CD4-positive, alpha-beta memory T cell (primary cell): ENCODE measurements at regions not wholly inside any gene's neighbourhood (a gene's known extent, or its start where the extent isn't known, plus 50 kb on each side); places are given as distances from the start of the nearest gene placed in this dataset.

ENCODE experiments used
- CTCF ChIA-PET: fragments of 350-600 bp; sonication (Branson Sonifier 250); formaldehyde crosslinking; loops from one replicate; lab custom pipeline; 2021; ENCODE audit warnings: inconsistent platforms; ENCODE audit not compliant: partially characterized antibody; lab: Charles Lee
- POLR2A ChIA-PET: fragments of 350-600 bp; sonication (Branson Sonifier 250); formaldehyde crosslinking; loops from one replicate; lab custom pipeline; 2021; ENCODE audit not compliant: partially characterized antibody; lab: Charles Lee
- DNase-seq, 5 donors: peaks; one replicate each; pipeline versions ENCODE4 v3.0.0 to v3.0.0-alpha.2; 2020 to 2022; ENCODE audit warnings: mixed read lengths in 1 of 5
- H3K27ac ChIP-seq: one replicate; pipeline ENCODE4 v1.7.0; 2013; ENCODE audit warnings: low read depth, low read length
- H3K27me3 ChIP-seq: 2 replicates; pipeline ENCODE4 v1.7.0; 2013; ENCODE audit warnings: mild to moderate bottlenecking, low read length, moderate library complexity; ENCODE audit not compliant: insufficient read depth
- H3K36me3 ChIP-seq: 2 replicates; pipeline ENCODE4 v1.7.0; 2013; ENCODE audit warnings: mild to moderate bottlenecking, low read length, moderate library complexity; ENCODE audit not compliant: insufficient read depth
- H3K4me1 ChIP-seq: 2 replicates; pipeline ENCODE4 v1.7.0; 2013; ENCODE audit warnings: mild to moderate bottlenecking, low read length, moderate library complexity; ENCODE audit not compliant: insufficient read depth
- H3K4me3 ChIP-seq, 2 donors: one replicate each; pipeline ENCODE4 v1.7.0; 2013; ENCODE audit warnings: low read length in 2 of 2, mild to moderate bottlenecking in 1 of 2
- H3K9me3 ChIP-seq, 2 donors: one replicate each; pipeline ENCODE4 v1.7.0; 2013; ENCODE audit warnings: low read length in 2 of 2, control low read depth in 1 of 2; ENCODE audit not compliant: control insufficient read depth in 1 of 2
- H3K27ac Mint-ChIP-seq, 7 donors: one replicate each; pipeline ENCODE4 v1.8.0; 2020 to 2021; ENCODE audit warnings: mixed read lengths in 7 of 7, mild to moderate bottlenecking in 6 of 7, inconsistent platforms in 3 of 7, moderate library complexity in 3 of 7
- H3K27me3 Mint-ChIP-seq, 2 donors: one replicate each; pipeline ENCODE4 v1.8.0; 2020 to 2021; ENCODE audit warnings: mixed read lengths in 2 of 2
- H3K36me3 Mint-ChIP-seq, 2 donors: one replicate each; pipeline ENCODE4 v1.8.0; 2020 to 2021; ENCODE audit warnings: mixed read lengths in 2 of 2, inconsistent platforms in 1 of 2, mild to moderate bottlenecking in 1 of 2
- H3K4me1 Mint-ChIP-seq, 4 donors: one replicate each; pipeline ENCODE4 v1.8.0; 2020 to 2021; ENCODE audit warnings: mixed read lengths in 4 of 4, mild to moderate bottlenecking in 1 of 4
- H3K4me3 Mint-ChIP-seq, 8 donors: one replicate each; pipeline ENCODE4 v1.8.0; 2020 to 2021; ENCODE audit warnings: mixed read lengths in 8 of 8, mild to moderate bottlenecking in 7 of 8, moderate library complexity in 6 of 8, inconsistent platforms in 3 of 8
- H3K9me3 Mint-ChIP-seq, 8 donors: one replicate each; pipeline ENCODE4 v1.8.0; 2020 to 2021; ENCODE audit warnings: mixed read lengths in 8 of 8, mild to moderate bottlenecking in 5 of 8, inconsistent platforms in 3 of 8, moderate library complexity in 1 of 8
- intact Hi-C: fragments of 100-400 bp; cut with micrococcal nuclease; formaldehyde crosslinking; loops from one replicate; pipeline ENCODE4 v1.15.1; 2023

- Mint-ChIP-seq H3K27me3 (no peaks in the 10 kb centered on the region), H3K36me3 (no peaks in the 10 kb centered on the region), H3K4me3 (no peak overlapping the region), H3K27ac (no peak overlapping the region), H3K4me1 (no peaks in the 10 kb centered on the region), H3K9me3 (peaks cover 0 to 16% (median 6%) of the 10 kb centered on the region in 8 donors)
- Histone ChIP-seq H3K36me3 (no peaks in the 10 kb centered on the region), H3K27ac (no peak overlapping the region), H3K4me3 (no peak overlapping the region), H3K4me1 (no peaks in the 10 kb centered on the region), H3K27me3 (no peaks in the 10 kb centered on the region), H3K9me3 (no peaks in the 10 kb centered on the region)
- POLR2A ChIA-PET, result no interaction called here
- CTCF ChIA-PET, result no interaction called here
- intact Hi-C loops, result no loop called here
- no peak for DNase-seq
These were observed 89.7 kb upstream of the IRX2 start for GRCh38 chr5:2841208-2841607.

DNA sequence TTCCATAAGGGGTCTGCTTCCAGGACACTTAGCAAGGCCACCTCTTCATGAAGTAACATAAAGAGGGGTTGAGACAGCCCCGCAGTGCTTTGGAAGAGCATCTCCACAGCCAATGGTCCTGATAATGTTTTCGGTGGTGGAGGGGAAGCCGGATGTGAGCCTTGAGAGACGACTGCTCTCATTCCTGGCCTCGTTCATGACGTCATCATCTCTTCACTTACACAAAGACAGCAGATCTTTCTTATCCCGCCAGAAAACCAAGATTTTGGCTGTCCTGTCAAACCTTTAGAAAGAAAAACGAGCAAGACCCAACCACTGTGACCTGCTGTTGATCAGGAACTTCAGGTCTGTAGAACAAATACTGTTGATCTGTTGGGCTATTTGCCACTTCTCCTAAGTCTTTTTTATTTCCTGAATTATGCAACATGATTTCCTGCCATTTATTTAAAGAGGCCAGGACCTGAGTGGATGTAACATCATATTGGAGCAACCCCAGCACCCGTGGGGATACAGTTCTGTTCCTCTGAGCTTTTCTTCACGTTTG lies 89.0 kb upstream of the IRX2 start:
- ChIA-PET POLR2A (no interaction called here), CTCF (no interaction called here)
- Mint-ChIP-seq H3K36me3 (no peaks in the 10 kb centered on the region), H3K27me3 (no peaks in the 10 kb centered on the region), H3K4me1 (no peaks in the 10 kb centered on the region), H3K9me3 (peaks cover 0 to 16% (median 6%) of the 10 kb centered on the region in 8 donors), H3K27ac (no peak overlapping the region), H3K4me3 (no peak overlapping the region)
- Histone ChIP-seq H3K27me3 (no peaks in the 10 kb centered on the region), H3K9me3 (no peaks in the 10 kb centered on the region), H3K36me3 (no peaks in the 10 kb centered on the region), H3K27ac (no peak overlapping the region), H3K4me3 (no peak overlapping the region), H3K4me1 (no peaks in the 10 kb centered on the region)
- DNase-seq, result no peak
- intact Hi-C loops, result no loop called here

DNA sequence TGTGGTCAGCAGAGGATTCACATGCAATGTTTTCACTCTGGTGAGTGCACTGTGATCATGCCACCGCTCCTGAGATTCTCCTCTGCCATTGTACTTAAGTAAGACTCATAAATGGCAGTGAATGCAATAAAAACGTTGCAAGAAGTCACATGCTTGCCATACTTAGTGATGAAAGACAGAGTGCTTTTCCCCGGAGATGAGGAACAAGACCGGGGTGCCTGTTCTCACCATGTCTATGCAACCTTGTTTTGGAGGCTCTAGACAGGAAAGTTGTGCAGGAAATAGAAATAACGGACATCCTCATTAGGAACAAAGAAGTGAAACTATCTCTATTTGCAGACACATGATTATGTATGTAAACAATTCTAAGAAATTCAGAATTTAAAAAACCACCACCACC lies 84.7 kb upstream of the IRX2 start:
- peaks cover 0 to 16% (median 5%) of the 10 kb centered on the region in 8 donors for H3K9me3 Mint-ChIP-seq
- Histone ChIP-seq H3K4me3 (no peak overlapping the region), H3K4me1 (no peaks in the 10 kb centered on the region), H3K36me3 (no peaks in the 10 kb centered on the region), H3K9me3 (no peaks in the 10 kb centered on the region), H3K27ac (no peak overlapping the region), H3K27me3 (no peaks in the 10 kb centered on the region)
- ChIA-PET CTCF (no interaction called here), POLR2A (no interaction called here)
- H3K4me3 Mint-ChIP-seq, result no peak overlapping the region
- intact Hi-C loops, result no loop called here
- no peaks in the 10 kb centered on the region for H3K4me1 Mint-ChIP-seq
- H3K36me3 Mint-ChIP-seq, result no peaks in the 10 kb centered on the region
- H3K27ac Mint-ChIP-seq, result no peak overlapping the region
- no peak for DNase-seq
- H3K27me3 Mint-ChIP-seq, result no peaks in the 10 kb centered on the region

DNA sequence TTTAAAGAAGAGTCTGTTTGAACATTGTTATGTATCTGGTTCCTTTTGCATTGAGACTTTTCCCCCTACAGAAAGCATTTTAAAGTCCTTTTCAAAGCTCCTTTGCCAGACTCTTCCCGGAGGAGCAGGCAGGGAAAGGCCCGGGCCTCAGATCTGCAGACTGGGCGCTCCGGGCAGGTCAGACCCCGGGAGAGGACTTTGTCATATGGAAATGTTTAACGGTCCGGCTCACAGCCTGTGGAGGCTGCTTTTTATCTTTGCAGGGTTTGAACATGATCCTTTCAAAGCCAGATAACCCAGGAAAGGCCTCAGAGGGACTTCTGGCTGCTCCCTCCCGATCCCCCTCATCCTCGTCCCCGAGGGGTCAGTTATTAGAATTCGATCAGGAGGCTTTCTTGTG lies 82.1 kb upstream of the IRX2 start:
- intact Hi-C loops, result no loop called here
- no peaks in the 10 kb centered on the region for H3K36me3 Mint-ChIP-seq
- H3K27ac Mint-ChIP-seq, result no peak overlapping the region
- ChIA-PET CTCF (no interaction called here), POLR2A (no interaction called here)
- no peak overlapping the region for H3K4me3 Mint-ChIP-seq
- H3K27ac ChIP-seq, result no peak overlapping the region
- H3K9me3 ChIP-seq, result no peaks in the 10 kb centered on the region
- H3K27me3 Mint-ChIP-seq, result no peaks in the 10 kb centered on the region
- no peaks in the 10 kb centered on the region for H3K4me1 Mint-ChIP-seq
- peaks cover 2 to 9% (median 5%) of the 10 kb centered on the region in 8 donors for H3K9me3 Mint-ChIP-seq
- H3K27me3 ChIP-seq, result no peaks in the 10 kb centered on the region
- H3K4me3 ChIP-seq, result no peak overlapping the region
- DNase-seq, result no peak
- no peaks in the 10 kb centered on the region for H3K4me1 ChIP-seq
- H3K36me3 ChIP-seq, result no peaks in the 10 kb centered on the region

- Mint-ChIP-seq H3K4me1 (no peaks in the 10 kb centered on the region), H3K36me3 (no peaks in the 10 kb centered on the region), H3K4me3 (no peak overlapping the region), H3K9me3 (peaks cover 0 to 6% (median under 1%) of the 10 kb centered on the region in 8 donors), H3K27me3 (no peaks in the 10 kb centered on the region), H3K27ac (no peak overlapping the region)
- POLR2A ChIA-PET, result no interaction called here
- intact Hi-C loops, result no loop called here
- H3K36me3 ChIP-seq, result no peaks in the 10 kb centered on the region
- no peak overlapping the region for H3K27ac ChIP-seq
- no peaks in the 10 kb centered on the region for H3K27me3 ChIP-seq
- no peak for DNase-seq
- no peaks in the 10 kb centered on the region for H3K9me3 ChIP-seq
- CTCF ChIA-PET, result no interaction called here
- no peak overlapping the region for H3K4me3 ChIP-seq
- no peaks in the 10 kb centered on the region for H3K4me1 ChIP-seq
These were observed 80.9 kb upstream of the IRX2 start for GRCh38 chr5:2832394-2832793.

DNA sequence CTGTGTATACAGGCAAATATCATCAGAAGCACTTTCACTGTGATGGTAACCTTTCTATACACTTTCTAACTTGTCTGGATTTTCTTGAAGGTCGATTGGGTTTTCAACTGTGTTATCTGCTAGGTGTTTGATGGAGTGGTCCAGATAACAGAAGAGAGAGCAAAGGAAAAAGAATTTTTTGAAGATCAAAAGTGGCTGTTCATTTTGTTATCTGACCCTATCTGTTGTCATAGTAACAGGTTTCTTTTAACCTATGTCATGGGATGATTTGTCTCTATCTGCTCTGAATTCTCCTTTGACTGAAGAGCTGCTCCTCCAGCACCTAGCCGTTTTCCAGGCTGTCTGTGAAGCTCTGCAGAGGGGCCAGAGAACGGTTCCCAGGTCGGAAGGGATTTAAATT lies 77.8 kb upstream of the IRX2 start:
- DNase-seq, result no peak
- H3K27ac ChIP-seq, result no peak overlapping the region
- no peaks in the 10 kb centered on the region for H3K4me1 Mint-ChIP-seq
- H3K27me3 Mint-ChIP-seq, result peaks cover 0 to 2% of the 10 kb centered on the region in 2 donors
- H3K27me3 ChIP-seq, result no peaks in the 10 kb centered on the region
- peaks cover 0 to 19% (median 5%) of the 10 kb centered on the region in 8 donors for H3K9me3 Mint-ChIP-seq
- no peaks in the 10 kb centered on the region for H3K36me3 Mint-ChIP-seq
- CTCF ChIA-PET, result no interaction called here
- H3K27ac Mint-ChIP-seq, result no peak overlapping the region
- no peaks in the 10 kb centered on the region for H3K36me3 ChIP-seq
- POLR2A ChIA-PET, result no interaction called here
- no peaks in the 10 kb centered on the region for H3K4me1 ChIP-seq
- intact Hi-C loops, result no loop called here
- H3K9me3 ChIP-seq, result no peaks in the 10 kb centered on the region
- no peak overlapping the region for H3K4me3 Mint-ChIP-seq
- no peak overlapping the region for H3K4me3 ChIP-seq

GRCh38 chr5:2818936-2819335 lies 67.5 kb upstream of the IRX2 start:
- H3K27me3 ChIP-seq, result no peaks in the 10 kb centered on the region

More at GRCh38 chr5:2818936-2819335, 67.5 kb upstream of the IRX2 start:
- no peaks in the 10 kb centered on the region for H3K27me3 Mint-ChIP-seq
- peaks cover 0 to 9% (median 3%) of the 10 kb centered on the region in 8 donors for H3K9me3 Mint-ChIP-seq
- no peaks in the 10 kb centered on the region for H3K9me3 ChIP-seq
- no peak overlapping the region for H3K4me3 Mint-ChIP-seq
- ChIA-PET POLR2A (no interaction called here), CTCF (no interaction called here)
- no peak overlapping the region for H3K27ac Mint-ChIP-seq
- H3K36me3 ChIP-seq, result no peaks in the 10 kb centered on the region
- H3K27ac ChIP-seq, result no peak overlapping the region
- DNase-seq, result no peak
- no peak overlapping the region for H3K4me3 ChIP-seq
- H3K4me1 Mint-ChIP-seq, result no peaks in the 10 kb centered on the region
- H3K36me3 Mint-ChIP-seq, result no peaks in the 10 kb centered on the region
- no peaks in the 10 kb centered on the region for H3K4me1 ChIP-seq
- intact Hi-C loops, result no loop called here
